HUES6 (cell line): ENCODE measurements at regions not wholly inside any gene's neighbourhood (a gene's known extent, or its start where the extent isn't known, plus 50 kb on each side); places are given as distances from the start of the nearest gene placed in this dataset.
"Not testable (repeated sequence)": the region's sequence is repeated elsewhere in the genome, so short reads cannot be mapped to it uniquely, and the experiment has no call there.

ENCODE experiments used
- H3K27ac ChIP-seq: 2 replicates; pipeline ENCODE4 v1.7.0; 2013; ENCODE audit warnings: low read depth, mild to moderate bottlenecking, low read length, inconsistent platforms
- H3K27me3 ChIP-seq: 2 replicates; pipeline ENCODE4 v1.6.1; 2013; ENCODE audit warnings: low read length; ENCODE audit not compliant: control insufficient read depth, insufficient read depth
- H3K36me3 ChIP-seq: 2 replicates; pipeline ENCODE4 v1.6.1; 2013; ENCODE audit warnings: low read length; ENCODE audit not compliant: control insufficient read depth, insufficient read depth
- H3K4me1 ChIP-seq: 2 replicates; pipeline ENCODE4 v1.6.1; 2013; ENCODE audit warnings: low read length; ENCODE audit not compliant: control insufficient read depth, insufficient read depth
- H3K4me3 ChIP-seq: 2 replicates; pipeline ENCODE4 v1.5.1; 2013; ENCODE audit warnings: low read depth, low read length
- H3K9ac ChIP-seq: one replicate; pipeline ENCODE4 v1.6.1; 2013; ENCODE audit warnings: mild to moderate bottlenecking, low read length
- H3K9me3 ChIP-seq: 2 replicates; pipeline ENCODE4 v1.6.1; 2013; ENCODE audit warnings: low read depth, low read length; ENCODE audit not compliant: control insufficient read depth, insufficient read depth

GRCh38 chr4:54581807-54582206 is 76.0 kb upstream of the KIT start:
- Histone ChIP-seq H3K36me3 (no peaks in the 10 kb centered on the region), H3K4me1 (no peaks in the 10 kb centered on the region)

GRCh38 chr4:54585321-54586000 is 72.3 kb upstream of the KIT start:
- Histone ChIP-seq H3K4me1 (no peaks in the 10 kb centered on the region), H3K27ac (no peak overlapping the region), H3K4me3 (no peak overlapping the region), H3K9me3 (no peaks in the 10 kb centered on the region), H3K27me3 (no peaks in the 10 kb centered on the region), H3K36me3 (no peaks in the 10 kb centered on the region), H3K9ac (no peak overlapping the region)

More at GRCh38 chr4:54581807-54582206, 76.0 kb upstream of the KIT start:
- H3K27ac ChIP-seq, result no peak overlapping the region
- H3K4me3 ChIP-seq, result no peak overlapping the region
- H3K9me3 ChIP-seq, result no peaks in the 10 kb centered on the region
- H3K27me3 ChIP-seq, result no peaks in the 10 kb centered on the region
- H3K9ac ChIP-seq, result no peak overlapping the region

GRCh38 chr4:54586320-54586955 is 71.3 kb upstream of the KIT start:
- no peaks in the 10 kb centered on the region for H3K4me1 ChIP-seq
- no peaks in the 10 kb centered on the region for H3K27me3 ChIP-seq
- H3K9me3 ChIP-seq, result no peaks in the 10 kb centered on the region
- no peaks in the 10 kb centered on the region for H3K36me3 ChIP-seq
- H3K9ac ChIP-seq, result no peak overlapping the region
- H3K27ac ChIP-seq, result no peak overlapping the region
- no peak overlapping the region for H3K4me3 ChIP-seq

GRCh38 chr4:54587107-54587891 is 70.5 kb upstream of the KIT start:
- H3K27me3 ChIP-seq, result no peaks in the 10 kb centered on the region
- no peaks in the 10 kb centered on the region for H3K36me3 ChIP-seq
- no peak overlapping the region for H3K4me3 ChIP-seq
- H3K4me1 ChIP-seq, result no peaks in the 10 kb centered on the region
- H3K9ac ChIP-seq, result no peak overlapping the region
- no peak overlapping the region for H3K27ac ChIP-seq
- H3K9me3 ChIP-seq, result no peaks in the 10 kb centered on the region

DNA sequence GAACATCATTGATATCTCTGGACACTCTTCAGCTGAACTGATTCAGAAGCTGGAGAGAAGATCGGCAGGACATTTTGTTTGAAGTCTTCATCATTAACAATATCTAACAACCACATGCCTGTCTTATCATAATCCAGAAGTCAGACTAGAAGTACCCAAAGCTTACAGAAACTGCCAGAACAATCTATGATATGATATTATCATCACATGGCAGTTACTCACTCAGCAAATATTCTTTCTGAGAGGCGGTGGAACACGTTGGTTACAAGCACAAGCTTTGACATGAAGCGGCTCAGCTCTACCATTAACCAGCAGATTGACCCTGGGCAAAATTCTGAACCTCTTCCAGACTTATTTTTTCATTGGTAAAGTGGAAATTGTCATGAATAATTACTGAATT is 69.4 kb upstream of the KIT start:
- no peak overlapping the region for H3K4me3 ChIP-seq
- no peaks in the 10 kb centered on the region for H3K27me3 ChIP-seq
- H3K9me3 ChIP-seq, result no peaks in the 10 kb centered on the region
- no peak overlapping the region for H3K27ac ChIP-seq
- H3K36me3 ChIP-seq, result no peaks in the 10 kb centered on the region
- H3K9ac ChIP-seq, result no peak overlapping the region
- H3K4me1 ChIP-seq, result no peaks in the 10 kb centered on the region

GRCh38 chr4:54589586-54589985 is 68.2 kb upstream of the KIT start:
- H3K36me3 ChIP-seq, result no peaks in the 10 kb centered on the region
- H3K4me1 ChIP-seq, result no peaks in the 10 kb centered on the region
- no peaks in the 10 kb centered on the region for H3K27me3 ChIP-seq
- H3K9ac ChIP-seq, result no peak overlapping the region
- no peaks in the 10 kb centered on the region for H3K9me3 ChIP-seq
- H3K27ac ChIP-seq, result no peak overlapping the region
- H3K4me3 ChIP-seq, result no peak overlapping the region

GRCh38 chr4:54593795-54594322 is 63.9 kb upstream of the KIT start:
- Histone ChIP-seq H3K9me3 (no peaks in the 10 kb centered on the region), H3K4me1 (no peaks in the 10 kb centered on the region), H3K9ac (no peak overlapping the region), H3K27ac (no peak overlapping the region), H3K4me3 (no peak overlapping the region), H3K27me3 (no peaks in the 10 kb centered on the region), H3K36me3 (no peaks in the 10 kb centered on the region)

DNA sequence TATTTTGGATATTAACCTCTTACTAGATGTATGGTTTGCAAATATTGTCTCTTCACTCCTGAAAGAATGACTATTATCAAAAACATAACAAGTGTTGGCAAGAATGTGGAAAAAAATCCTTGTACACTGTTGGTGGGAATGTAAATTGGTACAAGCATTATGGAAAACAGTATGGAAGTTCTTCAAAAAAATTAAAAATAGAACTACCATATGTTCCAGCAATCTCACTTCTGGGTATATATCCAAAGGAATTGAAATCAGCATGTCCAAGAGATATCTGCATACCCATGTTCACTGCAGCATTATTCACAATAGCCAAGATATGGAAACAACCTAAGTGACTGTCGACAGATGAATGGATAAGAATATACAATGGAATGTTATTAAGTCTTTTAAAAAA is 61.6 kb upstream of the KIT start:
- H3K9me3 ChIP-seq, result no peaks in the 10 kb centered on the region
- H3K27me3 ChIP-seq, result no peaks in the 10 kb centered on the region
- H3K4me1 ChIP-seq, result no peaks in the 10 kb centered on the region
- H3K36me3 ChIP-seq, result no peaks in the 10 kb centered on the region
- H3K4me3 ChIP-seq, result no peak overlapping the region
- H3K27ac ChIP-seq, result no peak overlapping the region
- no peak overlapping the region for H3K9ac ChIP-seq

- not testable (repeated sequence) for H3K4me3 ChIP-seq, H3K4me1 ChIP-seq, H3K27me3 ChIP-seq, H3K27ac ChIP-seq, H3K36me3 ChIP-seq, H3K9me3 ChIP-seq, H3K9ac ChIP-seq
Measured at GRCh38 chr4:54597678-54598077, 60.1 kb upstream of the KIT start.

DNA sequence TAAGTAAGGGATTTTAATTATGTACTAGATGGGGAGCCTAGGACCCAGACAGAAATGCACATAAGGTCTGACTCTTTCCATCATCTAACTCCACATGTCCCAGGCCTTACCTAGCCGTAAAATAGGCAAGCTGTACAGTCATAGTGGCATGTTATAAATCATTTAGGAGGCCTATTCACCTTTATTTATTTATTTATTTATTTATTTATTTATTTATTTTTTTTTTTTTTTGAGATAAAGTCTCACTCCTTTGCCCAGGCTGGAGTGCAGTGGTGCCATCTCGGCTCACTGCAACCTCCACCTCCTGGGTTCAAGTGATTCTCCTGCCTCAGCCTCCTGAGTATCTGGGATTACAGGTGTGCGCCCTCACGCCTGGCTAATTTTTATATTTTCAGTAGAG is 55.6 kb upstream of the KIT start:
- H3K36me3 ChIP-seq, H3K4me1 ChIP-seq, H3K9me3 ChIP-seq, H3K9ac ChIP-seq, H3K27ac ChIP-seq, H3K27me3 ChIP-seq, H3K4me3 ChIP-seq: not testable (repeated sequence)

DNA sequence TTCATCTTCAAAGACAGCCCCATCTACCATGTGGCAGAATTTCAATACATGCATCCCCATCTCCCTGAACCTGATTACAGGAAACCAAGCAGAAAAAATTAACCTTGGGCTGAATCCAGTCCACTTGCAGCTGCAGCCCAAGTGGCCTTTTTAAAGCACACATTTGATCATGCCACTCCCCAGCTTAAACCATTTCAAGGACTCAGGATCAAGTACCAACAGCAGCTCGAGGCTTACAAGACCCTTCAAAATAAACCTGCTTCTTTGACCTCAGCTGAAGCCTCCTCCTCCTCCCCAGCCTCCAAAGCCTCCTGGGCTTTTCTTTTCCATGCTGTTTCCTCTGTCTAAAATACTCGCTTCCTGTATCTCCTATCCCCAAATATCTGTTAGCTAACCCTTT is 50.7 kb upstream of the KIT start:
- no peak overlapping the region for H3K9ac ChIP-seq
- H3K27me3 ChIP-seq, result no peaks in the 10 kb centered on the region
- no peaks in the 10 kb centered on the region for H3K4me1 ChIP-seq
- 0 out of 2 replicates have a peak, but pooled peaks cover 3% of the 10 kb centered on the region for H3K9me3 ChIP-seq
- H3K36me3 ChIP-seq, result no peaks in the 10 kb centered on the region
- H3K27ac ChIP-seq, result no peak overlapping the region
- H3K4me3 ChIP-seq, result no peak overlapping the region
